BLaER1 (cell line): ENCODE measurements at regions not wholly inside any gene's neighbourhood (a gene's known extent, or its start where the extent isn't known, plus 50 kb on each side); places are given as distances from the start of the nearest gene placed in this dataset.

Source experiments
- H3K27ac ChIP-seq: shearing (Covaris generic); formaldehyde crosslinking; 2 replicates; pipeline ENCODE4 v1.8.1; 2022
- H3K27me3 ChIP-seq: shearing (Covaris generic); formaldehyde crosslinking; 2 replicates; pipeline ENCODE4 v1.8.1; 2022
- H3K36me3 ChIP-seq: shearing (Covaris generic); formaldehyde crosslinking; 2 replicates; pipeline ENCODE4 v1.8.1; 2022
- H3K4me1 ChIP-seq: shearing (Covaris generic); formaldehyde crosslinking; 2 replicates; pipeline ENCODE4 v1.8.1; 2022
- H3K4me2 ChIP-seq: shearing (Covaris generic); formaldehyde crosslinking; 2 replicates; pipeline ENCODE4 v1.8.1; 2022
- H3K4me3 ChIP-seq: shearing (Covaris generic); formaldehyde crosslinking; 2 replicates; pipeline ENCODE4 v1.8.1; 2022
- H3K9ac ChIP-seq: shearing (Covaris generic); formaldehyde crosslinking; 2 replicates; pipeline ENCODE4 v1.8.1; 2022
- H3K9me3 ChIP-seq: shearing (Covaris generic); formaldehyde crosslinking; 2 replicates; pipeline ENCODE4 v1.8.1; 2022
- H4K20me1 ChIP-seq: shearing (Covaris generic); formaldehyde crosslinking; 2 replicates; pipeline ENCODE4 v1.8.1; 2022
- Cebpa-rat ChIP-seq: shearing (Covaris generic); IDR thresholded peaks from 2 replicates; pipeline ENCODE4 v1.8.1; 2022

- H3K4me1 ChIP-seq = no peaks in the 10 kb centered on the region
- TF ChIP-seq Cebpa-rat = no peak
- H4K20me1 ChIP-seq = no peaks in the 10 kb centered on the region
Observed at GRCh38 chr2:14188446-14188845, 444.1 kb upstream of the LRATD1 start.

GRCh38 chr2:14189929-14190328, 442.6 kb upstream of the LRATD1 start:
- Histone ChIP-seq H3K9me3 (no peaks in the 10 kb centered on the region), H3K4me3 (no peak overlapping the region), H3K27me3 (no peaks in the 10 kb centered on the region), H3K9ac (no peak overlapping the region), H3K36me3 (no peaks in the 10 kb centered on the region), H4K20me1 (no peaks in the 10 kb centered on the region), H3K27ac (no peak overlapping the region), H3K4me1 (no peaks in the 10 kb centered on the region), H3K4me2 (no peak overlapping the region)
- no peak for TF ChIP-seq Cebpa-rat

More at GRCh38 chr2:14188446-14188845, 444.1 kb upstream of the LRATD1 start:
- H3K27me3 ChIP-seq = no peaks in the 10 kb centered on the region
- no peak overlapping the region for H3K27ac ChIP-seq
- H3K36me3 ChIP-seq = no peaks in the 10 kb centered on the region
- H3K9me3 ChIP-seq = peaks cover 3% of the 10 kb centered on the region
- no peak overlapping the region for H3K4me3 ChIP-seq
- H3K4me2 ChIP-seq = no peak overlapping the region
- H3K9ac ChIP-seq = no peak overlapping the region

- H4K20me1 ChIP-seq = no peaks in the 10 kb centered on the region
- TF ChIP-seq Cebpa-rat = no peak
- H3K9ac ChIP-seq = no peak overlapping the region
- H3K4me2 ChIP-seq = no peak overlapping the region
- H3K9me3 ChIP-seq = no peaks in the 10 kb centered on the region
- H3K4me1 ChIP-seq = no peaks in the 10 kb centered on the region
- no peak overlapping the region for H3K27ac ChIP-seq
- H3K36me3 ChIP-seq = no peaks in the 10 kb centered on the region
- no peaks in the 10 kb centered on the region for H3K27me3 ChIP-seq
- H3K4me3 ChIP-seq = no peak overlapping the region
Observed at GRCh38 chr2:14194233-14194632, 438.3 kb upstream of the LRATD1 start.

- no peak overlapping the region for H3K4me2 ChIP-seq
- TF ChIP-seq Cebpa-rat = no peak
- no peaks in the 10 kb centered on the region for H3K4me1 ChIP-seq
- no peaks in the 10 kb centered on the region for H4K20me1 ChIP-seq
- no peaks in the 10 kb centered on the region for H3K9me3 ChIP-seq
- no peak overlapping the region for H3K9ac ChIP-seq
- no peaks in the 10 kb centered on the region for H3K27me3 ChIP-seq
- H3K4me3 ChIP-seq = no peak overlapping the region
- H3K36me3 ChIP-seq = no peaks in the 10 kb centered on the region
- no peak overlapping the region for H3K27ac ChIP-seq
Observed at GRCh38 chr2:14197293-14197692, 435.2 kb upstream of the LRATD1 start.

GRCh38 chr2:14199040-14199439, 433.5 kb upstream of the LRATD1 start:
- Histone ChIP-seq H3K4me3 (no peak overlapping the region), H3K4me1 (no peaks in the 10 kb centered on the region), H3K27ac (no peak overlapping the region), H3K9me3 (no peaks in the 10 kb centered on the region), H3K9ac (no peak overlapping the region), H3K36me3 (no peaks in the 10 kb centered on the region), H3K27me3 (no peaks in the 10 kb centered on the region), H4K20me1 (no peaks in the 10 kb centered on the region), H3K4me2 (no peak overlapping the region)
- no peak for TF ChIP-seq Cebpa-rat

- no peak for TF ChIP-seq Cebpa-rat
- H3K4me2 ChIP-seq = no peak overlapping the region
- no peak overlapping the region for H3K4me3 ChIP-seq
- H3K4me1 ChIP-seq = no peaks in the 10 kb centered on the region
- no peak overlapping the region for H3K9ac ChIP-seq
- no peaks in the 10 kb centered on the region for H3K36me3 ChIP-seq
- H3K27me3 ChIP-seq = no peaks in the 10 kb centered on the region
- no peak overlapping the region for H3K27ac ChIP-seq
- no peaks in the 10 kb centered on the region for H3K9me3 ChIP-seq
- H4K20me1 ChIP-seq = no peaks in the 10 kb centered on the region
Observed at GRCh38 chr2:14219306-14219705, 413.2 kb upstream of the LRATD1 start.

GRCh38 chr2:14220101-14220500, 412.4 kb upstream of the LRATD1 start:
- no peak for TF ChIP-seq Cebpa-rat
- no peak overlapping the region for H3K4me3 ChIP-seq
- no peaks in the 10 kb centered on the region for H4K20me1 ChIP-seq
- H3K27me3 ChIP-seq = no peaks in the 10 kb centered on the region
- H3K4me2 ChIP-seq = no peak overlapping the region
- H3K9me3 ChIP-seq = no peaks in the 10 kb centered on the region
- no peaks in the 10 kb centered on the region for H3K36me3 ChIP-seq
- H3K4me1 ChIP-seq = no peaks in the 10 kb centered on the region
- H3K27ac ChIP-seq = no peak overlapping the region
- no peak overlapping the region for H3K9ac ChIP-seq

GRCh38 chr2:14221466-14221865, 411.1 kb upstream of the LRATD1 start:
- Histone ChIP-seq H3K4me2 (no peak overlapping the region), H3K4me3 (no peak overlapping the region), H3K4me1 (0 out of 2 replicates have a peak, but pooled peaks cover under 1% of the 10 kb centered on the region), H3K36me3 (no peaks in the 10 kb centered on the region), H3K9me3 (no peaks in the 10 kb centered on the region), H4K20me1 (no peaks in the 10 kb centered on the region), H3K27me3 (no peaks in the 10 kb centered on the region), H3K27ac (no peak overlapping the region), H3K9ac (no peak overlapping the region)
- no peak for TF ChIP-seq Cebpa-rat

- H3K36me3 ChIP-seq = no peaks in the 10 kb centered on the region
- no peak for TF ChIP-seq Cebpa-rat
- H3K4me2 ChIP-seq = no peak overlapping the region
- no peak overlapping the region for H3K27ac ChIP-seq
- no peak overlapping the region for H3K9ac ChIP-seq
- H3K9me3 ChIP-seq = no peaks in the 10 kb centered on the region
- no peaks in the 10 kb centered on the region for H3K27me3 ChIP-seq
- H3K4me1 ChIP-seq = peaks cover 8% of the 10 kb centered on the region
- H4K20me1 ChIP-seq = no peaks in the 10 kb centered on the region
- no peak overlapping the region for H3K4me3 ChIP-seq
Observed at GRCh38 chr2:14223576-14223975, 408.9 kb upstream of the LRATD1 start.

- Histone ChIP-seq H3K9ac (no peak overlapping the region), H3K4me3 (no peak overlapping the region), H3K4me2 (no peak overlapping the region), H3K4me1 (peaks cover 38% of the 10 kb centered on the region), H3K27me3 (no peaks in the 10 kb centered on the region), H3K27ac (no peak overlapping the region), H3K36me3 (no peaks in the 10 kb centered on the region), H4K20me1 (no peaks in the 10 kb centered on the region), H3K9me3 (no peaks in the 10 kb centered on the region)
- TF ChIP-seq Cebpa-rat = no peak
Observed at GRCh38 chr2:14231391-14231898, 401.1 kb upstream of the LRATD1 start.

- TF ChIP-seq Cebpa-rat = no peak
- Histone ChIP-seq H4K20me1 (no peaks in the 10 kb centered on the region), H3K4me3 (no peak overlapping the region), H3K4me2 (no peak overlapping the region), H3K9ac (no peak overlapping the region), H3K27ac (no peak overlapping the region), H3K9me3 (no peaks in the 10 kb centered on the region), H3K27me3 (no peaks in the 10 kb centered on the region), H3K4me1 (peaks cover 36% of the 10 kb centered on the region), H3K36me3 (no peaks in the 10 kb centered on the region)
Observed at GRCh38 chr2:14232217-14232616, 400.3 kb upstream of the LRATD1 start.
